ENCODE measurements at regions not wholly inside any gene's neighbourhood (a gene's known extent, or its start where the extent isn't known, plus 50 kb on each side); places are given as distances from the start of the nearest gene placed in this dataset.

- TF ChIP-seq, protein P1, sequence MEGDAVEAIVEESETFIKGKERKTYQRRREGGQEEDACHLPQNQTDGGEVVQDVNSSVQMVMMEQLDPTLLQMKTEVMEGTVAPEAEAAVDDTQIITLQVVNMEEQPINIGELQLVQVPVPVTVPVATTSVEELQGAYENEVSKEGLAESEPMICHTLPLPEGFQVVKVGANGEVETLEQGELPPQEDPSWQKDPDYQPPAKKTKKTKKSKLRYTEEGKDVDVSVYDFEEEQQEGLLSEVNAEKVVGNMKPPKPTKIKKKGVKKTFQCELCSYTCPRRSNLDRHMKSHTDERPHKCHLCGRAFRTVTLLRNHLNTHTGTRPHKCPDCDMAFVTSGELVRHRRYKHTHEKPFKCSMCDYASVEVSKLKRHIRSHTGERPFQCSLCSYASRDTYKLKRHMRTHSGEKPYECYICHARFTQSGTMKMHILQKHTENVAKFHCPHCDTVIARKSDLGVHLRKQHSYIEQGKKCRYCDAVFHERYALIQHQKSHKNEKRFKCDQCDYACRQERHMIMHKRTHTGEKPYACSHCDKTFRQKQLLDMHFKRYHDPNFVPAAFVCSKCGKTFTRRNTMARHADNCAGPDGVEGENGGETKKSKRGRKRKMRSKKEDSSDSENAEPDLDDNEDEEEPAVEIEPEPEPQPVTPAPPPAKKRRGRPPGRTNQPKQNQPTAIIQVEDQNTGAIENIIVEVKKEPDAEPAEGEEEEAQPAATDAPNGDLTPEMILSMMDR (IDR thresholded peaks at IDR 0.05), result no peak
- no peak for TF ChIP-seq POLR2A (IDR thresholded peaks at IDR 0.05)
Measured at GRCh38 chr5:179484761-179485160, 65.6 kb upstream of the RUFY1 start.
